GM23248 (cell line): ENCODE measurements at regions not wholly inside any gene's neighbourhood (a gene's known extent, or its start where the extent isn't known, plus 50 kb on each side); places are given as distances from the start of the nearest gene placed in this dataset.

Source experiments
- EZH2 ChIP-seq: fragments of 200-600 bp; sonication (generic); IDR thresholded peaks from 2 replicates; pipeline ENCODE4 v1.6.1; 2018; ENCODE audit warnings: antibody characterized with exemption, mild to moderate bottlenecking; ENCODE audit not compliant: insufficient read depth, poor library complexity, severe bottlenecking
- EZH2phosphoT487 ChIP-seq: fragments of 200-600 bp; sonication (generic); IDR thresholded peaks from 2 replicates; pipeline ENCODE4 v1.6.1; 2018; ENCODE audit warnings: antibody characterized with exemption, moderate library complexity, mild to moderate bottlenecking, low read depth; ENCODE audit not compliant: insufficient read depth

DNA sequence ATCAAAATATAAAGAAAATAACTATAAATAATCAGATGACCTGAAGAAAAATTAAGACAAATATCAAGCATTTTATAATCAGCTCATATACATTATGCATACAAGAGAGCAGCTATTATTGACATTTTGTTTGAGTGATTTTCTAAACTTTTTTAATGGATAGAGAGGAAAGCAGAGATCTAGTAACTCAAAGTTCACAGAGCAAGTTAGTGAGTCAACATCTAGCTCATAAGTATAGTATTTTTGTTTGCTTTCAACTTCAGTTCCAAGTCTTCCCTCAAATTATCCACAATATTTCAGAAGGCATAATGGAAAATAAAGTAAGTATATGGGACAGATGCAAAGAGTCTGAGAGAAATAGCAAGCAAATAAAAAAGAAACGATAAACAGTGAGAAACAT lies 470.1 kb upstream of the ALCAM start:
- TF ChIP-seq EZH2phosphoT487 (no peak), EZH2 (no peak)
